ENCODE measurements at regions not wholly inside any gene's neighbourhood (a gene's known extent, or its start where the extent isn't known, plus 50 kb on each side); places are given as distances from the start of the nearest gene placed in this dataset.

GRCh38 chr7:81014908-81015307, 96.1 kb upstream of the SEMA3C start:
- ChIA-PET POLR2A (no interaction called here), CTCF (no interaction called here)
- no peaks in the 10 kb centered on the region for H3K9me3 Mint-ChIP-seq (ENCODE audit: insufficient read depth)
- H3K4me1 Mint-ChIP-seq, result no peaks in the 10 kb centered on the region
- Histone ChIP-seq H3K27ac (ENCODE audit: low read length in 2 of 2) (no peak overlapping the region), H3K36me3 (replicated peaks in 1 of 2; ENCODE audit: control extremely low read depth in 1 of 2, control insufficient read depth in 1 of 2, extremely low read depth in 1 of 2, insufficient read depth in 2 of 2, low read length in 1 of 2) (no peaks in the 10 kb centered on the region), H3K27me3 (replicated peaks in 1 of 4; ENCODE audit: control extremely low read depth in 1 of 4, control insufficient read depth in 3 of 4, insufficient read depth in 4 of 4, low read length in 3 of 4) (no peaks in the 10 kb centered on the region), H3K4me3 (ENCODE audit: control extremely low read depth in 1 of 5, extremely low read depth in 1 of 5, insufficient read depth in 1 of 5, low read depth in 2 of 5, low read length in 4 of 5) (no peak overlapping the region), H3K79me2 (ENCODE audit: control insufficient read depth, insufficient read depth, low read length) (no peaks in the 10 kb centered on the region), H4K20me1 (ENCODE audit: control insufficient read depth, insufficient read depth, low read length, poor library complexity, severe bottlenecking) (no peaks in the 10 kb centered on the region), H2AFZ (ENCODE audit: insufficient read depth, low read depth, low read length, poor library complexity, severe bottlenecking) (no peak overlapping the region), H3K9ac (ENCODE audit: low read length) (no peak overlapping the region), H3K4me1 (ENCODE audit: control insufficient read depth in 2 of 2, insufficient read depth in 2 of 2, low read length in 2 of 2) (no peaks in the 10 kb centered on the region), H3K4me2 (replicated peaks; ENCODE audit: low read depth, low read length, poor library complexity, severe bottlenecking) (no peak overlapping the region), H3K9me3 (ENCODE audit: control extremely low read depth in 1 of 3, control insufficient read depth in 2 of 3, insufficient read depth in 1 of 3, low read length in 2 of 3) (peaks cover 0 to 3% (median 1%) of the 10 kb centered on the region in 3 donors)
- WGBS (ENCODE audit: insufficient coverage), result 80% methylated on average over 1 of the region's 1 CpG
- no peak overlapping the region for H3K4me3 Mint-ChIP-seq
- H3K27me3 Mint-ChIP-seq, result no peaks in the 10 kb centered on the region
- no peak overlapping the region for H3K27ac Mint-ChIP-seq
- DNase-seq (no peak), ATAC-seq (ENCODE audit: low read depth) (no peak)
- TF ChIP-seq EZH2 (IDR thresholded peaks at IDR 0.05; ENCODE audit: borderline replicate concordance, insufficient read depth, low read depth, low read length, poor library complexity, severe bottlenecking), result no peak
- intact Hi-C loops (cut with micrococcal nuclease), result no loop called here

DNA sequence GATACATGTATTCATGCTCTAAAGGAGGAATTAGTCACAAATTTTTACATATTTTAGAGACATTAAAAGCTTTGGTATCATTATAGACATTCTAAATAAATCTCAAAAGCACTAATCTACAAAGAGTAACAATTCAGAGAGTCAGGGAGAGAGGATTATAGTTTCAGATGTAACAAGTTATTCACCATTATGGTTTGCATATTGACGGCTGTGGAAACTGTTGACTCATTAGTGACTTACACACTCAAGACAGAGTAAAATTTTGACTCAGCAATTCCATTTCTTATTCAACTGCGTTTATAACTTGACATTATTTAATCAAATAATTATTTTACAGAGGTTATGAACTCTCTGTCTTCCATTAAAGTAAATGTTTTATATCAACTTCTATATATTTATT, 95.4 kb upstream of the SEMA3C start:
- no peaks in the 10 kb centered on the region for H3K36me3 ChIP-seq (replicated peaks in 1 of 2; ENCODE audit: control extremely low read depth in 1 of 2, control insufficient read depth in 1 of 2, extremely low read depth in 1 of 2, insufficient read depth in 2 of 2, low read length in 1 of 2)
- no peaks in the 10 kb centered on the region for H3K27me3 Mint-ChIP-seq
- no peak overlapping the region for H3K4me3 Mint-ChIP-seq
- ATAC-seq (ENCODE audit: low read depth) (no peak), DNase-seq (no peak)
- H3K9ac ChIP-seq (ENCODE audit: low read length), result no peak overlapping the region
- no peak overlapping the region for H3K4me3 ChIP-seq (ENCODE audit: control extremely low read depth in 1 of 5, extremely low read depth in 1 of 5, insufficient read depth in 1 of 5, low read depth in 2 of 5, low read length in 4 of 5)
- no peaks in the 10 kb centered on the region for H3K4me1 Mint-ChIP-seq
- H3K4me1 ChIP-seq (ENCODE audit: control insufficient read depth in 2 of 2, insufficient read depth in 2 of 2, low read length in 2 of 2), result no peaks in the 10 kb centered on the region
- no peak overlapping the region for H3K27ac Mint-ChIP-seq
- ChIA-PET CTCF (no interaction called here), POLR2A (no interaction called here)
- no peaks in the 10 kb centered on the region for H3K9me3 Mint-ChIP-seq (ENCODE audit: insufficient read depth)
- H3K27me3 ChIP-seq (replicated peaks in 1 of 4; ENCODE audit: control extremely low read depth in 1 of 4, control insufficient read depth in 3 of 4, insufficient read depth in 4 of 4, low read length in 3 of 4), result no peaks in the 10 kb centered on the region
- no CpG with 5 or more reads among the region's 2 CpGs for WGBS (ENCODE audit: insufficient coverage)
- H3K9me3 ChIP-seq (ENCODE audit: control extremely low read depth in 1 of 3, control insufficient read depth in 2 of 3, insufficient read depth in 1 of 3, low read length in 2 of 3), result peaks cover 0 to 3% (median 1%) of the 10 kb centered on the region in 3 donors
- no peaks in the 10 kb centered on the region for H4K20me1 ChIP-seq (ENCODE audit: control insufficient read depth, insufficient read depth, low read length, poor library complexity, severe bottlenecking)
- H3K4me2 ChIP-seq (replicated peaks; ENCODE audit: low read depth, low read length, poor library complexity, severe bottlenecking), result no peak overlapping the region
- no peaks in the 10 kb centered on the region for H3K79me2 ChIP-seq (ENCODE audit: control insufficient read depth, insufficient read depth, low read length)
- H3K27ac ChIP-seq (ENCODE audit: low read length in 2 of 2), result no peak overlapping the region
- no peak overlapping the region for H2AFZ ChIP-seq (ENCODE audit: insufficient read depth, low read depth, low read length, poor library complexity, severe bottlenecking)
- intact Hi-C loops (cut with micrococcal nuclease), result no loop called here
- TF ChIP-seq, protein P1, sequence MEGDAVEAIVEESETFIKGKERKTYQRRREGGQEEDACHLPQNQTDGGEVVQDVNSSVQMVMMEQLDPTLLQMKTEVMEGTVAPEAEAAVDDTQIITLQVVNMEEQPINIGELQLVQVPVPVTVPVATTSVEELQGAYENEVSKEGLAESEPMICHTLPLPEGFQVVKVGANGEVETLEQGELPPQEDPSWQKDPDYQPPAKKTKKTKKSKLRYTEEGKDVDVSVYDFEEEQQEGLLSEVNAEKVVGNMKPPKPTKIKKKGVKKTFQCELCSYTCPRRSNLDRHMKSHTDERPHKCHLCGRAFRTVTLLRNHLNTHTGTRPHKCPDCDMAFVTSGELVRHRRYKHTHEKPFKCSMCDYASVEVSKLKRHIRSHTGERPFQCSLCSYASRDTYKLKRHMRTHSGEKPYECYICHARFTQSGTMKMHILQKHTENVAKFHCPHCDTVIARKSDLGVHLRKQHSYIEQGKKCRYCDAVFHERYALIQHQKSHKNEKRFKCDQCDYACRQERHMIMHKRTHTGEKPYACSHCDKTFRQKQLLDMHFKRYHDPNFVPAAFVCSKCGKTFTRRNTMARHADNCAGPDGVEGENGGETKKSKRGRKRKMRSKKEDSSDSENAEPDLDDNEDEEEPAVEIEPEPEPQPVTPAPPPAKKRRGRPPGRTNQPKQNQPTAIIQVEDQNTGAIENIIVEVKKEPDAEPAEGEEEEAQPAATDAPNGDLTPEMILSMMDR (IDR thresholded peaks at IDR 0.05), result no peak

Data from B cell (primary cell).